Hippocampal formation (tissue), 2 donors: ENCODE measurements at regions not wholly inside any gene's neighbourhood (a gene's known extent, or its start where the extent isn't known, plus 50 kb on each side); places are given as distances from the start of the nearest gene placed in this dataset.

ENCODE experiments used
- DNase-seq, 2 donors: peaks; one replicate each; lab custom pipeline; 2025; lab: John Stamatoyannopoulos, UW

DNA sequence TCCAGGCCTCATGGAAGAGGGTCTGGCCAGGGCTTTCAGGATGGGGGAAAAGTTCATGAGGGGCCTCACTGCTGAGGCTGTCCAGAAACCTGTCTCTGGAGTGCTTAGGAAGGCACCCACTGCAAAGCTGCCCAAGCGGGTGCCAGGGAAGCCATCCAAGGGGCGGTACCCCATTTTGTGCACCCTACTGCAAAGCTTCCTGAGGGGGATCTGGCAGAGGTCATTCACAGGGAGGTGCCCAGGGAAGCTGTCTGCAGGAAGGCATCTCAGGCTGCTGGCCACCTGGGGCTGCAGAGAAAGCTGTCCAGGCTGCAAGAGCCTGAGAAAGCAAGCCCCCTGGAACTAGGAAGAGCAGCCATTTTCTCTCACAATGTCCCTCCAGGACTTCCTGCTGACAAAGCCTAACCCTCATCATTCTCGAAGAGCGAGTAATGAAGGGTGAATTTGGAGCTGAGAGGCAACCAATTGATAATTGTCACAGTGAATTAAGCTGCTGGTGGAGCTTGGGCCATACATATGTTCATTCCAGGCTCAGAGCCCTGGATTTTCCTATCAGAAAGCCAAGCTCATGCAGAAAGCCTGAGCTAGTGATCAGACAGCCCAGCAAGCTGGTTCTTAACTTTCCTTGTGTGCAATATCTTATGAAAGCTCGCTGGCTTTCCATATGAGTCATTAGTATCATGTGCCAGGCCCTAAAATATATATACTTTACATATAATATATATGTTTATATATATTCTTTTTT lies 62.2 kb upstream of the SLC22A16 start:
- no peak for DNase-seq

DNA sequence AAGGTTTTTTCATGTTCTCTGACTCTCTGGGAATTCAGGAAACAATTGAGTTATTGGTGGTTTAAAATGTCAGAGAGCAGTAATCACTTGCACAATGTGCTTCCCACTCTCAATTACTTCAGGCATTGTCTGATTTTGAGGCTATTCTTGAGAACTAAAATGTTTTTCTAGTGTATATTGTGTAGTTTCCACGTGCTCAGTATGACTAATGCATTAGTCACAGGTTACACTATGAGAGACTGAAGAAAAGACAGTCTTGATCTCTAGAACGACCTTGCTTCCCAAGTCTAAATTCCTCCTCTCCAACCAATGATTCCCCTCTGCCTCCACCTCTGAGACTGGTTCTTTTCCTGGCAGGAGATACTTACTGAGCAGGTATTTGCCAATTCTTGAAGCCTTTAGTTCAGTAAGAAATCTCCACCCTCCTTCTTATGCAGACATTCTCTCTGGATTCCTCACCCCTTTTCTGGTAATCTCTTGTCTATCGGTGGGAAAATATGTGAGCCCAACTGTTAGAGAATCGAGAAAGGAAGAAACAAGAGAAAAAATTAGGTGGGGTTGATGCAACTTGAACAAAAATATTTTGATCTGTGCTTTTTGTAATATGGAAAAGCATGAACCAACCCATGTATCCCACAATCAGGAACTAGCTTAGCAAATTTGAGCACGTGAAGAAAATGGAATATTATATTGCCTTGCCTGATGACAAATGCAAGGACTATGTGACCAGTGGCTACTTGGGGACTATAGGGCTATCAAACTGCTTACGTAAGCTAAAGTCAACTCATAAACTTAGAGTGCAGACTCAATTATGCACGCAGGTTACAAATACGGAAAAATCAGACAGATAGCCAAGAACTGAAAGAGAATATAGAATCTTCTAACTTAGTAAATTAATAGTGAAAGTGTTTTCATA lies 61.1 kb upstream of the SLC22A16 start:
- DNase-seq, result peak in 1 of 2 donors; percentile 32

DNA sequence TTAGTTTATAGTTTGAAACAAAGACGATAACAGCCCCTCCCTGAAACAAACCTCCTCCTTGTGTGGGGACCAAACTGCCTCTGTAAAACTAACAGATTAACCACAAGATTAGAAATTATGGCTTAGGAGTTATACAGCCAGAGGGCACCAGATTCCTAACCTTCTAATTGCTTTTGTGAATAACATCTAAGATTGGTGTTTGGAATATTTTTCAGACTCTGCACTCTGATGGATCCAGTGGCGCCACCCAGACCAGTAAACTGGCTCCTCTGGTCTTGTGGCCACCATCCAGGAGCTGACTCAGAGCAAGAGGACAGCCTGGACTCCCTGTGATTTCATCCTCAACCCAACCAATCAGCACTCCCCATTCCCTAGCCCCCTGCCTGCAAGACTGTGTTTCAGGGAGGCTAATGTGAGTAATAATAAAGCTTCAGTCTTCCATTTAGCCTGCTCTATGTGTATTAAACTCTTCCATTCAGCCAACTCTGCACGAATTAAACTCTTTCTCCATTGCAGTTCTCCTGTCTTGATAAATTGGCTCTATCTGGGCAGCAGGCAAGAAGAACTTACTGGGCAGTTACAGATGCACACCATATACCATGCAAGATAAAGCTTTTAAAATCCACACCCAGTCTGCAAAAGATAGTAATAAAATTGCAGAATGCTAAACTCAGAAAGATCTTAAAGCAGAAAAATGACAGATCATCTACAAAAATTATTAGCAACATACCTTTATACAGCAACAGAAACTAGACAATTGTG lies 58.5 kb upstream of the SLC22A16 start:
- DNase-seq, result peak; percentile 83 to 91

DNA sequence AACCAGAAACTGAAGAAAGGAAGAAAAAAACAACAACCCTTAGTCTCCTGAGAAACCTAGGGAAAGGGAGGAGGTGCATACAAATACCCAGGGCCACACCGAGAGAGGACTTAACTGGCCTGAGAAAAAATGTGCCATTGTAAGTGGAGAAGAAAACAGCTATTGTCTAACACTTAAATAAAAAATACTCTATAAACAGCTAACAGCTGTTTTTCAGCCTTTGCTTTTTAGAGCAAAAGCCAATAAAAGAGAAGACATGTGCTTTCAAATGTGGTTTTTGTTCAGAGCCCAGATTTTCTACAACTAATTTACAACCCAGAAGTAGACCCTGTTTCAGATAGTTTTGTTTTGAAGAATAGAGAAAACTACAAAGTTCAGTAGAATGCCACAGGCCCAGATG lies 56.0 kb upstream of the SLC22A16 start:
- peak in 1 of 2 donors; percentile 82 for DNase-seq

DNA sequence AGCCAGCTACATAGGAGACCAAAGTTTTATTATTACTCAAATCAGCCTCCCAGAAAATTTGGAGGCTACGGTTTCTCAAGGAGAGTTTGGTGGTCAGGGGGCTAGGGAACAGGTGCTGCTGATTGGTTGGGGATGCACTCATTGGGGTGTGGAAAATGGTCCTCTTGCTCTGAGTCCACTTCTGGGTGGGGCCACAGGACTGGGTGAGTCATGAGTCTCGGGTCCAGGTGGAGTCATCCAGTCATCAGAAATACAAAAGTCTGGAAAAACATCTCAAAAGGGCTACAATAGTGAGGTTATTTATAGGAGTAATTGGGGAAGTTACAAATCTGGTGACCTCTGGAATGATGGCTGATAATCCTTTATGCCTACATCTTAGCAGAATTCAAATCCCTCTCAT lies 54.3 kb upstream of the SLC22A16 start:
- DNase-seq, result no peak

DNA sequence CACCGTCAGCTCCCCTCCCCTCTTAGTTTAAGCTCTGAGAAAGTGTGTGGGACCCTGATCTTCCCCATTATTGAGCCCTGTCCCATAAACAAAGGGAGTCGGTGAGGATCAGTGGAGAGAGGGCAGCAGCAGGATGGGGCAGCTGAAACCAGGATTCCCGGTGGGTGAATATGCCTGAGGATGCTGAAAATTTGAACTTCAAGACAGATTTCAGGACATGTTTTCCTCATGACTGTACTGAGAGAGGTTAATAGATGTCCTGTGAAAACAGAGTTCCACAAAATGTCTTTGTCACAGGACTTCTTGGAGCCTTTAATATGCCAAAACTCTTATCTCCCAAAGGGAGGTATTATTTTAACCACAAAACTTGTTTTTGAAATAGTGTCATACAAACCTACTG lies 53.5 kb upstream of the SLC22A16 start:
- no peak for DNase-seq

DNA sequence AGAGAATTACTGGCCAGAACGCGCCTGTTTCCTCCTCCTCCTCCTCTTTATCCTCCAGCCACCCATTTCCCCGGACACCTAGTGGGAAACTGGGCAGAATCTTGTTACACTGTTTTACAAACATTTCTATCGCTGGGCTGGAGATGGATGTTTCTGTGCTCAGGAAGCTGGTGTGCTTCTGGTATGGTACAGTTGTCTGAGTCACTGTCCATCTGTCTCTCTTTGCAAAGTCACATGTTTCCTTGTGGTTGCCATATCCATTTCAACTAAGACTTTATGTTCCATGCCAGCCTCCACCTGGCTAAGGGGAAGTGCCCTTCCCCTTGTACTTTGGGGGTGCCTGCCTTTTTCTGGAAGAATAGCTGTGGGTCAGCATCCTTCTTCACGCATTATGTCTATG lies 52.9 kb upstream of the SLC22A16 start:
- DNase-seq, result no peak

DNA sequence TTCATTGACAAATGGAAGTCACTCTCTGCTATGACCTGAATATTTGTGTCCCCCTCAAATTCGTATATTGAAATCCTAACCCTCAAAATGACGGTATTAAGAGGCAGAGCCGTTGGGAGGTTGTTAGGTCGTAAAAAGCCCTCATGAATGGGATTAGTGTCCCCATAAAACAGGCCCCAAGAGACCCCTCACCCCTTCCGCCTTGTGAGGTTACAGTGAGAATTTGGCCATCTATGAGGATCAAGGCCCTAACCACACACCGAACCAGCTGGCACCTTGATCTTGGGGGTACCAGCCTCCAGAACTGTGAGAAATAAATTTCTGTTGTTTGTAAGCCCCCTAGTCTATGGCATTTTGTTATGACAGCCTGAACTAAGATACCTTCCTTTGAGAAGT lies 52.5 kb upstream of the SLC22A16 start:
- no peak for DNase-seq

DNA sequence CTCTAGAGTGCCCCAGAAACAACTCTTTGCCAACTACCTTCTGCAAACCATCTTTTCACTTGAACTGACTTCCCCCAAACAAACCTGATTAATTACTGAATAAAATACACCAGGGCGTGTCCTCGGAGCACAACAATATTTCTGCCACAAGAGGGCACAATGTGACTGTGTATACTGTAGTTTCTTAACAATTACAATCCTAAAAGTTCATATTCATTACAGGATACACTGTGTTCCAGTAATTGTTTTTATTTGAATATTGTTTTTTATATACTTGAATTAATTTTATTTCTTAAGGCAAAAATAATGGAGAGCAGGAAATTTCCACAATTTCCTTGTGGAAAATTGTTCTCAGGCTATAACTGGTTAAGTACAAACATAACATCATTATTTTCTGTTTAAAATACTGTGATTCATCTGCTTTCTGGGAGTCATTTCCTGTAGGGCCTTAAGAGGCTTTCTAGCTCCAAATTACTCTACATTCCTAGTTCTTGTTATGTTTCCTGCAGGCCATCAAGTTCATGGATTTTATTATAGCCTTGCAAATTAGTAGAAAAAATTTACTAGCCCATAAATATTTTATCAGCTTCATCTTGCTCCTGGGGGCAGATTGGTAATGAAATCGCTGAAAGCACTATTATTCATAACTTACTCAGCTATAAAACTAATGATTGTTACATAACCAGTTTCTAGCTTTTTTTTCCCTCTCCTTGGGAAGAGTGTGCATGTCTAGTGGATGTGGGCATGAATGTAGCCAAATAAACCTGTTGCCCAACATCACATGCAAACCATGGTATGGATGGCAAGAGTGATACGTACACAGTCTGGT lies 51.9 kb upstream of the SLC22A16 start:
- peak in 1 of 2 donors; percentile 85 for DNase-seq

DNA sequence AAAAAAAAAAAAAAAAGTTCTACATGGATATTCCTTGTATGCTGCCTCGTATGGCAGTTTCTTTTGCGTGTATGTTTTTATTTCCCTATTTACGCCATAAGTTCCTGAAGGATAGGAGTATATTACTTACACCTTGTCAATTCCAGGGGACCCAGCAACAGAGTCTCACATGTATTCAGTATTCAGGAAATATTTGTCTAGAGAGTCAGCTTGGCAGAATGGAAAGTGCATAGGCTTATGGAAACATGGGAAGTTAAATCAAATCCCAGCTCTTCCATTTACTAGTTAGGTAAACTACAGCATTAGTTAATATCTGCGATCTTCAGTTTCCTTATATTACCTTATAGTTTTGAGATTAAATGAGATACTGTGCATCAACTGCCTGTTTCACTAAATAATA lies 51.1 kb upstream of the SLC22A16 start:
- no peak for DNase-seq

DNA sequence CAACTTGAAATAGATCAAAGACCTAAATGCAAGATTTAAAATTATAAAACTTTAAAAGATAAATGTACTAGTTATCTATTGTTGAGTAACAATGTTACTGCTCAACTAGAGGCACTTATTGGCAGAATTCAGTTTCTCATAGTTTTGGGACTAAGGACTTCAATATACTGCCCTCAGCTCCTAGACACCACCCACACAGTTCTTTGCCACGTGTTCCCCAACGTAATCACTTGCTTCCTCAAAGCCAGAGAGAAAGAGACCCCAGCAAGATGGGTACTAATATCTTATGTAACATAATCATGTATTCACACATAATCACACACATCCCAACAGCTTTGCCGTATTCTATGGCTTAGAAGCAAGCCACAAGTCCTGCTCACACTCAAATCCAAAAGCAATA lies 50.3 kb upstream of the SLC22A16 start:
- no peak for DNase-seq
